ENCODE measurements at regions not wholly inside any gene's neighbourhood (a gene's known extent, or its start where the extent isn't known, plus 50 kb on each side); places are given as distances from the start of the nearest gene placed in this dataset.

DNA sequence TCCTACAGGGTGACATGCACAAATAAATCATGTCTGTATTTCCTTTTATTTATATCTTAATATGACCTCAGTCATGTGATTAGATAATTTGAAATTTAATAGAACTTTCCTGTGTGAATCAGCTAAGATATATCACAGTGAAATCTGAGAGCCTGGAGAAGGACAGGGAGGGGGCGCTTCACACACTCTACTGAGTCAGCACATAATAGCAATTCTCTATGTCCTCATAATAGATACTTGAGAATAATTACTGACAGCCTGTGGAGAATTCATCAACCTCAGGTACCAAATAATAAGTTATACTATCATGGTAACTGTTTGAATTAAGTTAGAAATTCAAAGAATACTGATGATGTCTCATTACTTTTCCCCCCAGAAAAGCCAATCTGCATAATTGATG, 98.0 kb upstream of the SLC10A2 start:
- H3K36me3 ChIP-seq (ENCODE audit: control insufficient read depth in 2 of 3, insufficient read depth in 3 of 3, low read length in 3 of 3) = no peaks in the 10 kb centered on the region
- Mint-ChIP-seq H3K27me3 (peaks cover 0 to 11% (median 0%) of the 10 kb centered on the region in 5 donors), H3K27ac (no peak overlapping the region), H3K4me3 (no peak overlapping the region), H3K9me3 (peaks cover 0 to 23% (median 4%) of the 10 kb centered on the region in 11 donors), H3K4me1 (no peaks in the 10 kb centered on the region), H3K36me3 (peaks cover 0 to 4% (median 0%) of the 10 kb centered on the region in 5 donors)
- intact Hi-C loops (cut with micrococcal nuclease) = no loop called here
- H3K27me3 ChIP-seq (ENCODE audit: control insufficient read depth in 2 of 2, insufficient read depth in 2 of 2, low read length in 2 of 2) = no peaks in the 10 kb centered on the region
- POLR2A ChIA-PET = no interaction called here
- no peak overlapping the region for H3K4me3 ChIP-seq (ENCODE audit: low read length)
- CTCF ChIA-PET = no interaction called here
- no peak for ATAC-seq
- no peaks in the 10 kb centered on the region for H3K4me1 ChIP-seq (ENCODE audit: control insufficient read depth in 2 of 2, insufficient read depth in 2 of 2, low read length in 2 of 2)
- DNase-seq = no peak
- H3K9me3 ChIP-seq (ENCODE audit: control insufficient read depth in 2 of 3, low read length in 3 of 3) = no peaks in the 10 kb centered on the region
- no peak overlapping the region for H3K27ac ChIP-seq (ENCODE audit: low read depth, low read length)

DNA sequence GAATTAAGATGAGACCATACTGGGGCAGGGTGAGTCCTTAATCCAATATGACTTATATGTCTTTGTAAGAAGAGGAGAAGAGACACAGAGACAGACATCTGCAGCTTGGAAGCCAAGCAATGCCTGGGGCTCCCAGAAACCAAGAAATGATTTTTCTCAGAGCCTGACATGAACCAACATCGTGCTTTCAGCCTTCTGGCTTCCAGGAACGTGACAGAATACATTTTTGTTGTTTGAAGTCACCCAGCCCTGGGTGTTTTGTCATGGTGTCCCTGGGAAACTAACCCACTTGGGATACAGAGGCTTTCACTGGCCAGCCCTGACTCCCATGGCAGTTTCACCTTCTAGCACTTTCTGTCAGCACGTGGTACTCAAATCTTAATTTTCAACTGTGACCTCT, 95.3 kb upstream of the SLC10A2 start:
- H3K36me3 Mint-ChIP-seq = peaks cover 0 to 4% (median 0%) of the 10 kb centered on the region in 5 donors
- intact Hi-C loops (cut with micrococcal nuclease) = no loop called here
- POLR2A ChIA-PET = no interaction called here
- Histone ChIP-seq H3K4me1 (ENCODE audit: control insufficient read depth in 2 of 2, insufficient read depth in 2 of 2, low read length in 2 of 2) (no peaks in the 10 kb centered on the region), H3K4me3 (ENCODE audit: low read length) (no peak overlapping the region), H3K9me3 (ENCODE audit: control insufficient read depth in 2 of 3, low read length in 3 of 3) (no peaks in the 10 kb centered on the region), H3K36me3 (ENCODE audit: control insufficient read depth in 2 of 3, insufficient read depth in 3 of 3, low read length in 3 of 3) (no peaks in the 10 kb centered on the region), H3K27me3 (ENCODE audit: control insufficient read depth in 2 of 2, insufficient read depth in 2 of 2, low read length in 2 of 2) (no peaks in the 10 kb centered on the region), H3K27ac (ENCODE audit: low read depth, low read length) (no peak overlapping the region)
- peaks cover 0 to 14% (median 0%) of the 10 kb centered on the region in 11 donors for H3K9me3 Mint-ChIP-seq
- no peak overlapping the region for H3K27ac Mint-ChIP-seq
- CTCF ChIA-PET = no interaction called here
- no peak overlapping the region for H3K4me3 Mint-ChIP-seq
- peaks cover 0 to 15% (median 0%) of the 10 kb centered on the region in 5 donors for H3K27me3 Mint-ChIP-seq
- H3K4me1 Mint-ChIP-seq = no peaks in the 10 kb centered on the region
- no peak for DNase-seq
- no peak for ATAC-seq

- H3K4me1 ChIP-seq (ENCODE audit: control insufficient read depth in 2 of 2, insufficient read depth in 2 of 2, low read length in 2 of 2) = no peaks in the 10 kb centered on the region
- no peak overlapping the region for H3K4me3 ChIP-seq (ENCODE audit: low read length)
- intact Hi-C loops (cut with micrococcal nuclease) = no loop called here
- no peak overlapping the region for H3K27ac ChIP-seq (ENCODE audit: low read depth, low read length)
- Mint-ChIP-seq H3K36me3 (no peaks in the 10 kb centered on the region), H3K27ac (no peak overlapping the region), H3K27me3 (peaks cover 0 to 15% (median 5%) of the 10 kb centered on the region in 5 donors), H3K4me1 (no peaks in the 10 kb centered on the region), H3K4me3 (no peak overlapping the region), H3K9me3 (peaks cover 0 to 5% (median 0%) of the 10 kb centered on the region in 11 donors)
- CTCF ChIA-PET = no interaction called here
- no peak for ATAC-seq
- DNase-seq = no peak
- H3K27me3 ChIP-seq (ENCODE audit: control insufficient read depth in 2 of 2, insufficient read depth in 2 of 2, low read length in 2 of 2) = no peaks in the 10 kb centered on the region
- H3K9me3 ChIP-seq (ENCODE audit: control insufficient read depth in 2 of 3, low read length in 3 of 3) = no peaks in the 10 kb centered on the region
- no peaks in the 10 kb centered on the region for H3K36me3 ChIP-seq (ENCODE audit: control insufficient read depth in 2 of 3, insufficient read depth in 3 of 3, low read length in 3 of 3)
- POLR2A ChIA-PET = no interaction called here
Measured at GRCh38 chr13:103157434-103158145, 91.4 kb upstream of the SLC10A2 start.

DNA sequence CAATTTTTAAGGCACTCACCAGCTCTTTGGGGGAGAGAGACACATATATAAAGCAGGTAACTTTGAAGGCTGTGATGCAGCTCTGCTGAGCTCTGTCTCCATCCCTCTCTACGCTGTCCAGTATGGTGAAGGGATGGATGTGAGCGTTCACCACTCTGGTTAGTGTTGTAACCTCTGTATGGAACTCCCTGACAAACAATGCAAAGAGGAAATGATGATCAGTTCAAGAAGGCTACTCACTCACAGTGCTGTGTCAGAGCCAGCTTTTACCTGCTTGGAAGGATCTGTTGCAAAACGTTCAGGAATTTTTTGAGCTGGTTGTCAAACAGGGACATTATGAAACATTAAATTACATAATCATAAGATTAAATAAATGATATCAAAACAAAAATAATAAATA, 90.8 kb upstream of the SLC10A2 start:
- H3K4me1 Mint-ChIP-seq = no peaks in the 10 kb centered on the region
- intact Hi-C loops (cut with micrococcal nuclease) = no loop called here
- CTCF ChIA-PET = no interaction called here

GRCh38 chr13:103156346-103156998, 90.3 kb upstream of the SLC10A2 start:
- Mint-ChIP-seq H3K9me3 (peaks cover 0 to 5% (median 0%) of the 10 kb centered on the region in 11 donors), H3K36me3 (no peaks in the 10 kb centered on the region), H3K27me3 (peaks cover 0 to 15% (median 5%) of the 10 kb centered on the region in 5 donors), H3K4me3 (no peak overlapping the region), H3K4me1 (no peaks in the 10 kb centered on the region), H3K27ac (no peak overlapping the region)
- Histone ChIP-seq H3K27ac (ENCODE audit: low read depth, low read length) (no peak overlapping the region), H3K4me1 (ENCODE audit: control insufficient read depth in 2 of 2, insufficient read depth in 2 of 2, low read length in 2 of 2) (no peaks in the 10 kb centered on the region), H3K4me3 (ENCODE audit: low read length) (no peak overlapping the region), H3K9me3 (ENCODE audit: control insufficient read depth in 2 of 3, low read length in 3 of 3) (no peaks in the 10 kb centered on the region), H3K36me3 (ENCODE audit: control insufficient read depth in 2 of 3, insufficient read depth in 3 of 3, low read length in 3 of 3) (no peaks in the 10 kb centered on the region), H3K27me3 (ENCODE audit: control insufficient read depth in 2 of 2, insufficient read depth in 2 of 2, low read length in 2 of 2) (no peaks in the 10 kb centered on the region)
- ChIA-PET CTCF (no interaction called here), POLR2A (no interaction called here)
- intact Hi-C loops (cut with micrococcal nuclease) = no loop called here
- DNase-seq (no peak), ATAC-seq (no peak)

More for the DNA sequence above, 90.8 kb upstream of the SLC10A2 start:
- no peaks in the 10 kb centered on the region for H3K27me3 ChIP-seq (ENCODE audit: control insufficient read depth in 2 of 2, insufficient read depth in 2 of 2, low read length in 2 of 2)
- H3K36me3 ChIP-seq (ENCODE audit: control insufficient read depth in 2 of 3, insufficient read depth in 3 of 3, low read length in 3 of 3) = no peaks in the 10 kb centered on the region
- no peaks in the 10 kb centered on the region for H3K9me3 ChIP-seq (ENCODE audit: control insufficient read depth in 2 of 3, low read length in 3 of 3)
- H3K27ac ChIP-seq (ENCODE audit: low read depth, low read length) = no peak overlapping the region
- POLR2A ChIA-PET = no interaction called here
- Mint-ChIP-seq H3K9me3 (peaks cover 0 to 5% (median 0%) of the 10 kb centered on the region in 11 donors), H3K36me3 (no peaks in the 10 kb centered on the region), H3K27me3 (peaks cover 0 to 15% (median 5%) of the 10 kb centered on the region in 5 donors), H3K27ac (no peak overlapping the region), H3K4me3 (no peak overlapping the region)
- H3K4me1 ChIP-seq (ENCODE audit: control insufficient read depth in 2 of 2, insufficient read depth in 2 of 2, low read length in 2 of 2) = no peaks in the 10 kb centered on the region
- DNase-seq (no peak), ATAC-seq (no peak)
- H3K4me3 ChIP-seq (ENCODE audit: low read length) = no peak overlapping the region

DNA sequence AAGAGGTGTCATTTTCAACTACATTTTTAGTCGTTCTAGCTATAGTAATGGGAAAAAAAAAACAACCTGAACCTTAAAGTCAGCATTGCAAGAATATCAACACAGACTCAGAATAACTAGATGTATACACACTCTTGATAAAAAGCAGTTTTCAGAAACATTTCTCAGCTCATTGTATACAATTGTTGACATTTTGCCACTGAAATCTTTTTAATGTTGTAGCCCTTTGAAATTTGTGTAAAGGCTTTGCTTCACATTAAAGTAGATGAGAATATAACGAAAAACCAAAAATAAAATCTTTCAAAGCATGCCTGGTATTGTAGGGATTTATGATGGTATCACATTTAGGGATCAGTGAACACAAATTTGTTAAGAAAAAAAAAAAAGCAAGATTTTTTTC, 87.2 kb upstream of the SLC10A2 start:
- no peaks in the 10 kb centered on the region for H3K36me3 ChIP-seq (ENCODE audit: control insufficient read depth in 2 of 3, insufficient read depth in 3 of 3, low read length in 3 of 3)
- H3K27me3 ChIP-seq (ENCODE audit: control insufficient read depth in 2 of 2, insufficient read depth in 2 of 2, low read length in 2 of 2) = no peaks in the 10 kb centered on the region
- POLR2A ChIA-PET = no interaction called here
- H3K27ac ChIP-seq (ENCODE audit: low read depth, low read length) = no peak overlapping the region
- intact Hi-C loops (cut with micrococcal nuclease) = no loop called here
- Mint-ChIP-seq H3K27me3 (peaks cover 0 to 10% (median 5%) of the 10 kb centered on the region in 5 donors), H3K36me3 (no peaks in the 10 kb centered on the region), H3K4me3 (no peak overlapping the region), H3K27ac (no peak overlapping the region), H3K9me3 (peaks cover 0 to under 1% (median 0%) of the 10 kb centered on the region in 11 donors), H3K4me1 (no peaks in the 10 kb centered on the region)
- no peaks in the 10 kb centered on the region for H3K4me1 ChIP-seq (ENCODE audit: control insufficient read depth in 2 of 2, insufficient read depth in 2 of 2, low read length in 2 of 2)
- no peak overlapping the region for H3K4me3 ChIP-seq (ENCODE audit: low read length)
- no peak for ATAC-seq
- no peaks in the 10 kb centered on the region for H3K9me3 ChIP-seq (ENCODE audit: control insufficient read depth in 2 of 3, low read length in 3 of 3)
- CTCF ChIA-PET = no interaction called here
- DNase-seq = no peak

GRCh38 chr13:103147961-103148360, 81.7 kb upstream of the SLC10A2 start:
- Histone ChIP-seq H3K27me3 (ENCODE audit: control insufficient read depth in 2 of 2, insufficient read depth in 2 of 2, low read length in 2 of 2) (no peaks in the 10 kb centered on the region), H3K9me3 (ENCODE audit: control insufficient read depth in 2 of 3, low read length in 3 of 3) (no peaks in the 10 kb centered on the region), H3K4me3 (ENCODE audit: low read length) (no peak overlapping the region), H3K36me3 (ENCODE audit: control insufficient read depth in 2 of 3, insufficient read depth in 3 of 3, low read length in 3 of 3) (no peaks in the 10 kb centered on the region), H3K27ac (ENCODE audit: low read depth, low read length) (no peak overlapping the region), H3K4me1 (ENCODE audit: control insufficient read depth in 2 of 2, insufficient read depth in 2 of 2, low read length in 2 of 2) (no peaks in the 10 kb centered on the region)
- H3K4me1 Mint-ChIP-seq = no peaks in the 10 kb centered on the region
- no peak for ATAC-seq
- POLR2A ChIA-PET = no interaction called here
- CTCF ChIA-PET = no interaction called here
- no peak overlapping the region for H3K4me3 Mint-ChIP-seq
- no peak overlapping the region for H3K27ac Mint-ChIP-seq
- intact Hi-C loops (cut with micrococcal nuclease) = no loop called here
- H3K36me3 Mint-ChIP-seq = no peaks in the 10 kb centered on the region
- no peak for DNase-seq
- peaks cover 0 to 8% (median 6%) of the 10 kb centered on the region in 5 donors for H3K27me3 Mint-ChIP-seq
- no peaks in the 10 kb centered on the region for H3K9me3 Mint-ChIP-seq
